ENCODE measurements at regions not wholly inside any gene's neighbourhood (a gene's known extent, or its start where the extent isn't known, plus 50 kb on each side); places are given as distances from the start of the nearest gene placed in this dataset.

GRCh38 chr13:44744880-44745633, 168.9 kb upstream of the TSC22D1 start:
- H3K27ac Mint-ChIP-seq, result no peak overlapping the region
- H3K27ac ChIP-seq (ENCODE audit: low read depth in 1 of 2, low read length in 2 of 2), result no peak overlapping the region
- CTCF ChIA-PET, result no interaction called here
- no peaks in the 10 kb centered on the region for H3K27me3 Mint-ChIP-seq
- ATAC-seq (ENCODE audit: poor library complexity) (no peak), DNase-seq (no peak)
- POLR2A ChIA-PET, result no interaction called here
- H3K4me1 ChIP-seq (ENCODE audit: insufficient read depth, low read length), result no peaks in the 10 kb centered on the region
- no peak for TF ChIP-seq CTCF (IDR thresholded peaks at IDR 0.05)
- no peaks in the 10 kb centered on the region for H3K9me3 ChIP-seq (ENCODE audit: control insufficient read depth in 1 of 2, insufficient read depth in 1 of 2, low read length in 2 of 2)
- no peaks in the 10 kb centered on the region for H3K27me3 ChIP-seq (ENCODE audit: control insufficient read depth in 1 of 2, insufficient read depth in 2 of 2, low read length in 2 of 2)
- no peak overlapping the region for H3K4me3 ChIP-seq (ENCODE audit: low read length)
- no peaks in the 10 kb centered on the region for H3K36me3 ChIP-seq (ENCODE audit: insufficient read depth, low read length)
- no peaks in the 10 kb centered on the region for H3K4me1 Mint-ChIP-seq (ENCODE audit: low read depth)
- intact Hi-C loops (cut with DNase I, micrococcal nuclease), result no loop called here
- no peaks in the 10 kb centered on the region for H3K36me3 Mint-ChIP-seq (ENCODE audit: low read depth)
- H3K9me3 Mint-ChIP-seq, result peaks cover 10% of the 10 kb centered on the region
- H3K4me3 Mint-ChIP-seq, result no peak overlapping the region

DNA sequence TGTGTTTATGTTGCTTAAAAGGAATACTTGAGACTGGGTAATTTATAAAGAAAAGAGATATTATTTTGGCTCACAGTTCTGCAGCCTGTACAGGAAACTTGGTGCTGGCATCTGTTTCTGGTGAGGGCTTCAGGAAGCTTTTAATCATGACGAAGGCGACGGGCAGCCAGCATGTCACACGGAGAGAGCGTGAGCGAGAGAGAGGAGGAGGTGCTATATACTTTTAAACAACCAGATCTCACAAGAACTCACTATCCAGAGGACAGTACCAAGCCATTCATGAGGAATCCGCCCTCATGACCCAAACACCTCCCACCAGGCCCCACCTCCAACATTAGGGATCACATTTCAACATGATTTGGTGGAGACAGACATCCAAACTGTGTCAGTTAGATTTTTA, 163.4 kb upstream of the TSC22D1 start:
- no peaks in the 10 kb centered on the region for H3K4me1 Mint-ChIP-seq (ENCODE audit: low read depth)
- DNase-seq (no peak), ATAC-seq (ENCODE audit: poor library complexity) (no peak)
- H3K36me3 ChIP-seq (ENCODE audit: insufficient read depth, low read length), result no peaks in the 10 kb centered on the region
- intact Hi-C loops (cut with DNase I, micrococcal nuclease), result no loop called here
- ChIA-PET CTCF (interaction anchor here (1.1 kb wide), 1 partner anchor 17 kb away, joined by 3 read pairs; no protein-coding TSS in a partner anchor), POLR2A (no interaction called here)
- no peak for TF ChIP-seq CTCF (IDR thresholded peaks at IDR 0.05)
- H3K4me3 Mint-ChIP-seq, result no peak overlapping the region
- H3K9me3 Mint-ChIP-seq, result peaks cover 10% of the 10 kb centered on the region
- no peaks in the 10 kb centered on the region for H3K36me3 Mint-ChIP-seq (ENCODE audit: low read depth)
- H3K27ac Mint-ChIP-seq, result no peak overlapping the region
- no peaks in the 10 kb centered on the region for H3K4me1 ChIP-seq (ENCODE audit: insufficient read depth, low read length)
- no peaks in the 10 kb centered on the region for H3K9me3 ChIP-seq (ENCODE audit: control insufficient read depth in 1 of 2, insufficient read depth in 1 of 2, low read length in 2 of 2)
- no peak overlapping the region for H3K27ac ChIP-seq (ENCODE audit: low read depth in 1 of 2, low read length in 2 of 2)
- H3K27me3 Mint-ChIP-seq, result no peaks in the 10 kb centered on the region
- no peaks in the 10 kb centered on the region for H3K27me3 ChIP-seq (ENCODE audit: control insufficient read depth in 1 of 2, insufficient read depth in 2 of 2, low read length in 2 of 2)
- H3K4me3 ChIP-seq (ENCODE audit: low read length), result no peak overlapping the region

DNA sequence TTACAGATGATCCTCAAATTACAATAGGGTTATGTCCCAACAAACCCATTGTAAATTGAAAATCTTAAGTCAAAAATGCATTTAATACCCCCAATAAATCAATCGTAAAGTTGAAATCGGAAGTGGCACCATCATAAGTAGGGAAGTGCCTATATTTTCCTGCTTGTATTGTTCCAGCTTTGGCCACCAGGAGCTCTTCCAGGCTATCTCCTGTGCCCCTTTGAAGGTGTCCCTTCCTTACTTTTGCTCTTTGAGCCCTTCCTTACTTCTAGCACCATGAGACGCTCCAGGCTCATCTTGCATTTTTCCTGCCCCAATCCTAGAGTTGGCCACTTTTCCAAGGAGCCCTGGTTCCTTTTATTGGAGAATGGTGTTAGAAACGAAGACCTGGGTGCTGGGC, 163.0 kb upstream of the TSC22D1 start:
- ChIA-PET CTCF (interaction anchor here (1.1 kb wide), 1 partner anchor 18 kb away, joined by 3 read pairs; no protein-coding TSS in a partner anchor), POLR2A (no interaction called here)
- no peak overlapping the region for H3K4me3 Mint-ChIP-seq

More for the DNA sequence above, 163.0 kb upstream of the TSC22D1 start:
- H3K36me3 Mint-ChIP-seq (ENCODE audit: low read depth), result no peaks in the 10 kb centered on the region
- H3K36me3 ChIP-seq (ENCODE audit: insufficient read depth, low read length), result no peaks in the 10 kb centered on the region
- ATAC-seq (ENCODE audit: poor library complexity) (no peak), DNase-seq (no peak)
- no peaks in the 10 kb centered on the region for H3K27me3 ChIP-seq (ENCODE audit: control insufficient read depth in 1 of 2, insufficient read depth in 2 of 2, low read length in 2 of 2)
- no peak overlapping the region for H3K4me3 ChIP-seq (ENCODE audit: low read length)
- no peaks in the 10 kb centered on the region for H3K4me1 Mint-ChIP-seq (ENCODE audit: low read depth)
- H3K4me1 ChIP-seq (ENCODE audit: insufficient read depth, low read length), result no peaks in the 10 kb centered on the region
- H3K9me3 ChIP-seq (ENCODE audit: control insufficient read depth in 1 of 2, insufficient read depth in 1 of 2, low read length in 2 of 2), result no peaks in the 10 kb centered on the region
- no peak for TF ChIP-seq CTCF (IDR thresholded peaks at IDR 0.05)
- peaks cover 10% of the 10 kb centered on the region for H3K9me3 Mint-ChIP-seq
- H3K27ac Mint-ChIP-seq, result no peak overlapping the region
- H3K27me3 Mint-ChIP-seq, result no peaks in the 10 kb centered on the region
- intact Hi-C loops (cut with DNase I, micrococcal nuclease), result no loop called here
- no peak overlapping the region for H3K27ac ChIP-seq (ENCODE audit: low read depth in 1 of 2, low read length in 2 of 2)

Data from CD4-positive, alpha-beta T cell (primary cell).